Rectal smooth muscle tissue (tissue), 1 donor: ENCODE measurements at regions not wholly inside any gene's neighbourhood (a gene's known extent, or its start where the extent isn't known, plus 50 kb on each side); places are given as distances from the start of the nearest gene placed in this dataset.

Experiments
- H3K27ac ChIP-seq: one replicate; pipeline ENCODE4 v1.7.0; 2013; ENCODE audit warnings: low read depth, low read length, inconsistent platforms
- H3K27me3 ChIP-seq: one replicate; pipeline ENCODE4 v1.7.0; 2013; ENCODE audit warnings: low read length; ENCODE audit not compliant: control insufficient read depth, insufficient read depth
- H3K36me3 ChIP-seq: one replicate; pipeline ENCODE4 v1.7.0; 2013; ENCODE audit warnings: low read length; ENCODE audit not compliant: control insufficient read depth, insufficient read depth
- H3K4me1 ChIP-seq: one replicate; pipeline ENCODE4 v1.7.0; 2013; ENCODE audit warnings: low read length; ENCODE audit not compliant: control insufficient read depth, insufficient read depth
- H3K4me3 ChIP-seq: one replicate; pipeline ENCODE4 v1.7.0; 2013; ENCODE audit warnings: low read length
- H3K9ac ChIP-seq: one replicate; pipeline ENCODE4 v1.7.0; 2013; ENCODE audit warnings: low read length

- no peak overlapping the region for H3K4me3 ChIP-seq
- no peaks in the 10 kb centered on the region for H3K36me3 ChIP-seq
- H3K27me3 ChIP-seq, result no peaks in the 10 kb centered on the region
- no peak overlapping the region for H3K9ac ChIP-seq
- H3K4me1 ChIP-seq, result no peaks in the 10 kb centered on the region
- H3K27ac ChIP-seq, result no peak overlapping the region
Measured at GRCh38 chr1:190852611-190853010, 374.9 kb upstream of the BRINP3 start.

- Histone ChIP-seq H3K9ac (no peak overlapping the region), H3K27ac (no peak overlapping the region), H3K4me1 (no peaks in the 10 kb centered on the region)
Measured at GRCh38 chr1:190858140-190858539, 380.5 kb upstream of the BRINP3 start.

GRCh38 chr1:190864013-190864641 is 386.5 kb upstream of the BRINP3 start:
- no peaks in the 10 kb centered on the region for H3K4me1 ChIP-seq
- no peak overlapping the region for H3K4me3 ChIP-seq
- H3K27me3 ChIP-seq, result no peaks in the 10 kb centered on the region

More at GRCh38 chr1:190858140-190858539, 380.5 kb upstream of the BRINP3 start:
- no peak overlapping the region for H3K4me3 ChIP-seq
- H3K27me3 ChIP-seq, result no peaks in the 10 kb centered on the region
- no peaks in the 10 kb centered on the region for H3K36me3 ChIP-seq

GRCh38 chr1:190880352-190880751 is 402.7 kb upstream of the BRINP3 start:
- Histone ChIP-seq H3K4me3 (no peak overlapping the region), H3K27ac (no peak overlapping the region), H3K9ac (no peak overlapping the region), H3K4me1 (no peaks in the 10 kb centered on the region), H3K27me3 (no peaks in the 10 kb centered on the region), H3K36me3 (no peaks in the 10 kb centered on the region)

More at GRCh38 chr1:190864013-190864641, 386.5 kb upstream of the BRINP3 start:
- Histone ChIP-seq H3K9ac (no peak overlapping the region), H3K27ac (no peak overlapping the region), H3K36me3 (no peaks in the 10 kb centered on the region)

GRCh38 chr1:190881064-190881463 is 403.4 kb upstream of the BRINP3 start:
- no peaks in the 10 kb centered on the region for H3K4me1 ChIP-seq
- no peaks in the 10 kb centered on the region for H3K27me3 ChIP-seq
- no peak overlapping the region for H3K27ac ChIP-seq
- no peaks in the 10 kb centered on the region for H3K36me3 ChIP-seq
- no peak overlapping the region for H3K9ac ChIP-seq
- no peak overlapping the region for H3K4me3 ChIP-seq

GRCh38 chr1:190897233-190897632 is 419.6 kb upstream of the BRINP3 start:
- Histone ChIP-seq H3K4me3 (no peak overlapping the region), H3K27me3 (no peaks in the 10 kb centered on the region), H3K27ac (no peak overlapping the region), H3K4me1 (no peaks in the 10 kb centered on the region), H3K36me3 (no peaks in the 10 kb centered on the region), H3K9ac (no peak overlapping the region)

- H3K4me1 ChIP-seq, result no peaks in the 10 kb centered on the region
- no peak overlapping the region for H3K27ac ChIP-seq
- H3K36me3 ChIP-seq, result no peaks in the 10 kb centered on the region
- H3K9ac ChIP-seq, result no peak overlapping the region
- no peaks in the 10 kb centered on the region for H3K27me3 ChIP-seq
- H3K4me3 ChIP-seq, result no peak overlapping the region
Measured at GRCh38 chr1:190904091-190904695, 426.5 kb upstream of the BRINP3 start.

- Histone ChIP-seq H3K27ac (no peak overlapping the region), H3K36me3 (no peaks in the 10 kb centered on the region), H3K4me1 (no peaks in the 10 kb centered on the region), H3K9ac (no peak overlapping the region), H3K4me3 (no peak overlapping the region), H3K27me3 (no peaks in the 10 kb centered on the region)
Measured at GRCh38 chr1:190906206-190906725, 428.6 kb upstream of the BRINP3 start.

- H3K4me1 ChIP-seq, result no peaks in the 10 kb centered on the region
- H3K36me3 ChIP-seq, result no peaks in the 10 kb centered on the region
- no peak overlapping the region for H3K4me3 ChIP-seq
- no peaks in the 10 kb centered on the region for H3K27me3 ChIP-seq
- H3K27ac ChIP-seq, result no peak overlapping the region
- no peak overlapping the region for H3K9ac ChIP-seq
Measured at GRCh38 chr1:190908246-190908645, 430.6 kb upstream of the BRINP3 start.

- Histone ChIP-seq H3K9ac (no peak overlapping the region), H3K27ac (no peak overlapping the region), H3K4me3 (no peak overlapping the region), H3K36me3 (no peaks in the 10 kb centered on the region), H3K27me3 (no peaks in the 10 kb centered on the region), H3K4me1 (no peaks in the 10 kb centered on the region)
Measured at GRCh38 chr1:190908691-190909090, 431.0 kb upstream of the BRINP3 start.

- Histone ChIP-seq H3K4me3 (no peak overlapping the region), H3K4me1 (no peaks in the 10 kb centered on the region), H3K27ac (no peak overlapping the region), H3K36me3 (no peaks in the 10 kb centered on the region), H3K9ac (no peak overlapping the region), H3K27me3 (no peaks in the 10 kb centered on the region)
Measured at GRCh38 chr1:190935925-190936324, 458.3 kb upstream of the BRINP3 start.

- Histone ChIP-seq H3K4me3 (no peak overlapping the region), H3K9ac (no peak overlapping the region), H3K27ac (no peak overlapping the region), H3K27me3 (no peaks in the 10 kb centered on the region), H3K4me1 (no peaks in the 10 kb centered on the region), H3K36me3 (no peaks in the 10 kb centered on the region)
Measured at GRCh38 chr1:190936337-190936736, 458.7 kb upstream of the BRINP3 start.

GRCh38 chr1:190940951-190941350 is 463.3 kb upstream of the BRINP3 start:
- Histone ChIP-seq H3K36me3 (no peaks in the 10 kb centered on the region), H3K27me3 (no peaks in the 10 kb centered on the region), H3K9ac (no peak overlapping the region), H3K27ac (no peak overlapping the region), H3K4me3 (no peak overlapping the region), H3K4me1 (no peaks in the 10 kb centered on the region)
